Osteoblast (primary cell): ENCODE measurements at regions not wholly inside any gene's neighbourhood (a gene's known extent, or its start where the extent isn't known, plus 50 kb on each side); places are given as distances from the start of the nearest gene placed in this dataset.

Source experiments
- DNase-seq: peaks from one replicate; pipeline ENCODE4 v3.0.0; 2011; ENCODE audit warnings: low spot score, mixed read lengths; ENCODE audit not compliant: insufficient read length; ENCODE audit errors: missing footprints
- H2AFZ ChIP-seq: 2 replicates; pipeline ENCODE4 v1.6.0; 2011; ENCODE audit warnings: mild to moderate bottlenecking, low read length
- H3K27ac ChIP-seq: 2 replicates; pipeline ENCODE4 v1.5.1; 2011; ENCODE audit warnings: mild to moderate bottlenecking, low read depth, low read length, moderate library complexity
- H3K27me3 ChIP-seq: 2 replicates; pipeline ENCODE4 v1.6.0; 2012; ENCODE audit warnings: mild to moderate bottlenecking, control low read depth, inconsistent platforms, low read length, moderate library complexity; ENCODE audit not compliant: insufficient read depth
- H3K36me3 ChIP-seq: 2 replicates; pipeline ENCODE4 v1.5.1; 2011; ENCODE audit warnings: mild to moderate bottlenecking, low read length, control low read depth, moderate library complexity; ENCODE audit not compliant: insufficient read depth
- H3K4me1 ChIP-seq: 2 replicates; pipeline ENCODE4 v1.5.1; 2011; ENCODE audit warnings: mild to moderate bottlenecking, low read length, control low read depth, moderate library complexity; ENCODE audit not compliant: insufficient read depth
- H3K4me2 ChIP-seq: 2 replicates; pipeline ENCODE4 v1.6.0; 2011; ENCODE audit warnings: mild to moderate bottlenecking, low read length; ENCODE audit not compliant: insufficient read depth
- H3K4me3 ChIP-seq: fragments of 200-600 bp; sonication (generic); 3 replicates; pipeline ENCODE4 v1.5.1; 2012; ENCODE audit warnings: mild to moderate bottlenecking, low read length, inconsistent platforms; ENCODE audit not compliant: insufficient read depth
- H3K79me2 ChIP-seq: 2 replicates; pipeline ENCODE4 v1.6.0; 2012; ENCODE audit warnings: mild to moderate bottlenecking, low read length, control low read depth, inconsistent platforms; ENCODE audit not compliant: insufficient read depth
- H3K9me3 ChIP-seq: 2 replicates; pipeline ENCODE4 v1.5.1; 2011; ENCODE audit warnings: low read depth, low read length, control low read depth
- H4K20me1 ChIP-seq: 2 replicates; pipeline ENCODE4 v1.6.0; 2012; ENCODE audit warnings: mild to moderate bottlenecking, low read length, control low read depth; ENCODE audit not compliant: insufficient read depth
- TF ChIP-seq, protein P1 (sequence below): IDR thresholded peaks from 2 replicates; pipeline ENCODE4 v1.5.1; 2011; ENCODE audit warnings: mild to moderate bottlenecking, low read depth, low read length, moderate library complexity; ENCODE audit errors: extremely low read depth

DNA sequence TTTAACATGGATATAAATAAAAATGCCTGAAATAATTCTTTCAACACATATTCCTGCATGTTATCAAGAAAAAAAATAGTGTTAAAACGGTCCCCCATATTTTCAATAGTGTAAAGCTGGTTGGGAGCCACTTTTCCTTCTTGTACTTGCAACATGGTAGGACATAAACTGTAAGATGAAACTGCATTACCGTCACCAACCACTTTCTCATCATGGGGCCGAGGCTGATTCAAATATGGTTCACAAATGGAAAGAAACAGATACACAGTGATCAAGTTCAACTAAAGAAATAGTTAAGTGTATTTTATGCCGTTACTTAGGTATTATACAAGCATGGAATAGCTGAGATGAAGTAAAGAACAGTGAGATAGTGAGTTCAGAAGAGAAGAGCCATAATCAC lies 360.7 kb downstream of the ZEB2 start:
- no peak for DNase-seq
- H3K27me3 ChIP-seq, result no peaks in the 10 kb centered on the region
- no peaks in the 10 kb centered on the region for H3K79me2 ChIP-seq
- no peak overlapping the region for H3K4me2 ChIP-seq
- TF ChIP-seq, protein P1, sequence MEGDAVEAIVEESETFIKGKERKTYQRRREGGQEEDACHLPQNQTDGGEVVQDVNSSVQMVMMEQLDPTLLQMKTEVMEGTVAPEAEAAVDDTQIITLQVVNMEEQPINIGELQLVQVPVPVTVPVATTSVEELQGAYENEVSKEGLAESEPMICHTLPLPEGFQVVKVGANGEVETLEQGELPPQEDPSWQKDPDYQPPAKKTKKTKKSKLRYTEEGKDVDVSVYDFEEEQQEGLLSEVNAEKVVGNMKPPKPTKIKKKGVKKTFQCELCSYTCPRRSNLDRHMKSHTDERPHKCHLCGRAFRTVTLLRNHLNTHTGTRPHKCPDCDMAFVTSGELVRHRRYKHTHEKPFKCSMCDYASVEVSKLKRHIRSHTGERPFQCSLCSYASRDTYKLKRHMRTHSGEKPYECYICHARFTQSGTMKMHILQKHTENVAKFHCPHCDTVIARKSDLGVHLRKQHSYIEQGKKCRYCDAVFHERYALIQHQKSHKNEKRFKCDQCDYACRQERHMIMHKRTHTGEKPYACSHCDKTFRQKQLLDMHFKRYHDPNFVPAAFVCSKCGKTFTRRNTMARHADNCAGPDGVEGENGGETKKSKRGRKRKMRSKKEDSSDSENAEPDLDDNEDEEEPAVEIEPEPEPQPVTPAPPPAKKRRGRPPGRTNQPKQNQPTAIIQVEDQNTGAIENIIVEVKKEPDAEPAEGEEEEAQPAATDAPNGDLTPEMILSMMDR, result no peak
- no peaks in the 10 kb centered on the region for H4K20me1 ChIP-seq
- no peak overlapping the region for H3K4me3 ChIP-seq
- no peaks in the 10 kb centered on the region for H3K36me3 ChIP-seq
- H3K27ac ChIP-seq, result no peak overlapping the region
- H2AFZ ChIP-seq, result no peak overlapping the region
- no peaks in the 10 kb centered on the region for H3K4me1 ChIP-seq
- no peaks in the 10 kb centered on the region for H3K9me3 ChIP-seq

DNA sequence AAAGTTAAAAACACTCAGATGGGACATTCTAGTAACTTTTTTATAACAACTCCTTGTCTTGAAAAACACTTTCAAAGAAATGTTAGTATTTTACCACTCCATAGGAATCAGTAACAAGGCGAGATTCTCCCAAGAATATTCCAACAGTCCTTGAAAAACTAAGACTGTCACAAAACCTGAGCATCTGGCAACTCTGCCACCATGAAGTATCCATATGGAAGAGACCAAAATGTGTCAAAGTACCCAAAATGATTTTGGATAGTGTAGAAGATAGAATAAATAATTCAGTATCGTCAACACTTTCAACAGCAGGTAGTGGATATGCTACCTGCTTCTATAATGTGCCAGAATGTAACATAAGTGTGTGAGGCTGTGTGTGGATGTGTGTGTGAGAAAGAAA lies 361.8 kb downstream of the ZEB2 start:
- H4K20me1 ChIP-seq, result no peaks in the 10 kb centered on the region
- DNase-seq, result no peak
- no peaks in the 10 kb centered on the region for H3K9me3 ChIP-seq
- no peak overlapping the region for H3K4me3 ChIP-seq
- TF ChIP-seq, protein P1, result no peak
- H3K4me2 ChIP-seq, result no peak overlapping the region
- no peaks in the 10 kb centered on the region for H3K27me3 ChIP-seq
- no peaks in the 10 kb centered on the region for H3K4me1 ChIP-seq
- H2AFZ ChIP-seq, result no peak overlapping the region
- no peak overlapping the region for H3K27ac ChIP-seq
- H3K36me3 ChIP-seq, result no peaks in the 10 kb centered on the region
- H3K79me2 ChIP-seq, result no peaks in the 10 kb centered on the region

DNA sequence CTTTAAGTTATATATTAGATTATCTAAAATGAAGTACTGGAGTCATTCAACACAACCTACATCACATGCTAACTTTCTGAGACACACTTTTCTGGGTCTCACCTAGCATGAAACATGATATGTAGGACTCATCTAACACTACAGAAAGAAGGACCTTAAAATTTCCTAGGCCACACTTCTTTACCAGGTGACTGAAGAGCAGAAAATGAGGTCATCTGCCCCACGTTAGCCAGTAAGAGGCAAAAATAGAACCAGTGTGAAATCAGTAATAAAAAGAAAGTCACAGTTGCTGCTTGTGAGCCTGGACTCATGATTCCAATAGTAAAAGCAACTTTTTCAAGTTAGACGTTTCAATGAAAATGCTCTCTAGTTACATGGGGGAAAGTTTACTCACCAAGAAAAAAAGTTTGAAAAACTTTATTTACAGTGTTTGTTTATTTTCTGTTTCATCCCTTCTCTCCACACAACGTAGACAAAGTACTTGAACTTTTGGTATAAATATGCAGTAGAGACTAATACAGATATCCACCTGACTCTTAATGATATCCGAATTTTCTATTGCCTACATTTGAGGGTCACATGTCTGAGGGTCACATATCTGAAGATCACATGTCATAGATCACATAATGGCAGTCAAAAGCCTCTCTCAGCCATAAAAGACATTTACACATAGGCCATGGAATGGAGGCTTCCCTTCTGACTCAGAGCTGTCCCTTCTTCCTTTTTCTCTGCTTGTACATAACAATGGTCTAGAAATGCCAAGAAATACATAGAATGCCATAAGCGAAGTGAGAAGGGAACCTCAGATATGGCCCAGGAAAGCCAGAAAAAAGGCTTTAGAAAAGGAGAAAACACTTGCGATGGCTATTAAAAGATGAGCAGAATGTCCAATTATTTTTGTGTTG lies 362.9 kb downstream of the ZEB2 start:
- no peak for DNase-seq
- Histone ChIP-seq H4K20me1 (no peaks in the 10 kb centered on the region), H3K9me3 (no peaks in the 10 kb centered on the region), H3K4me2 (no peak overlapping the region), H3K27me3 (no peaks in the 10 kb centered on the region), H3K36me3 (no peaks in the 10 kb centered on the region), H2AFZ (no peak overlapping the region), H3K79me2 (no peaks in the 10 kb centered on the region), H3K4me3 (no peak overlapping the region), H3K4me1 (peaks cover 2% of the 10 kb centered on the region), H3K27ac (no peak overlapping the region)
- TF ChIP-seq, protein P1, result no peak

DNA sequence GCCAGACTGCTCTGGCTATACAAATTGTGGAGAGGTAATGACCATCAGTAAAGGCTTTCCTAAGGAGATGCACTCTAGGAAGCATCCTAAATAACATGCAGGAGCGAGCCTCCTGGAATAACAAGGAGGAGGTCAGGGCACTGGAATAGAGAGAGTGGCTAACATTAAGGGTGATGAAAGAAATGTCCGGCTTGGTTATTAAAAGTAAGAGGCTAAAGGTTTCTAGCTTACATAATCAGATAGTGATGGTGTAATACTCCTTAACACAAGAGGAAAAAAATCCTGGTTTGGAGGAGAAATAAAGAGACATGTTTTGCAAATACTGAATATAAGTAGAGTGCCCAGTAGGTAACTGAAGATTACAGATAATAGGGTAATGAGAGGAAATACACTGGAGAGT lies 365.7 kb downstream of the ZEB2 start:
- Histone ChIP-seq H3K36me3 (no peaks in the 10 kb centered on the region), H3K4me3 (no peak overlapping the region), H3K4me2 (no peak overlapping the region), H4K20me1 (no peaks in the 10 kb centered on the region), H3K9me3 (no peaks in the 10 kb centered on the region), H3K27me3 (no peaks in the 10 kb centered on the region), H3K27ac (no peak overlapping the region), H2AFZ (no peak overlapping the region), H3K4me1 (peaks cover 2% of the 10 kb centered on the region), H3K79me2 (no peaks in the 10 kb centered on the region)
- TF ChIP-seq, protein P1, result no peak
- DNase-seq, result no peak
